HepG2 (cell line): ENCODE measurements at regions not wholly inside any gene's neighbourhood (a gene's known extent, or its start where the extent isn't known, plus 50 kb on each side); places are given as distances from the start of the nearest gene placed in this dataset.

ENCODE experiments used
- ATAC-seq: fragments of 200-7000 bp; cut with Tn5 transposase; 3 replicates; pipeline ENCODE4 v1.9.1; 2020; ENCODE audit warnings: mild to moderate bottlenecking, moderate library complexity
- BruUV-seq: library from RNA; stranded (reverse); fragments of 400-500 nt; replicated peaks from 2 replicates; lab custom pipeline; 2021; lab: Mats Ljungman, UMichigan
- CTCF ChIA-PET: fragments of 300-600 bp; formaldehyde crosslinking; extraction: SDS; loops from one replicate; lab custom pipeline; 2021; ENCODE audit warnings: low total read pairs, inconsistent platforms, low intra/inter-chr PET ratio; lab: Yijun Ruan, JAX
- POLR2A ChIA-PET: fragments of 350-600 bp; sonication (Branson Sonifier 250); formaldehyde crosslinking; loops from one replicate; lab custom pipeline; 2020; ENCODE audit warnings: antibody characterized with exemption, inconsistent platforms; lab: Yijun Ruan, JAX
- DNase-seq: peaks from one replicate; pipeline ENCODE4 v3.0.0-alpha.2; 2015; ENCODE audit warnings: low spot score
- FAIRE-seq: peaks from 3 replicates; lab custom pipeline; 2011; peaks lifted over from hg19 to GRCh38; lab: Jason Lieb, UNC
- H2AFZ ChIP-seq: one replicate; pipeline ENCODE4 v1.6.1; 2011; ENCODE audit warnings: low read length, inconsistent platforms
- H3K27ac ChIP-seq: fragments of 300-600 bp; 3 replicates; pipeline ENCODE4 v1.8.0; 2011; ENCODE audit warnings: mixed run types, mild to moderate bottlenecking, mixed read lengths, low read length, inconsistent platforms; ENCODE audit not compliant: insufficient read depth; ENCODE audit errors: extremely low read length
- H3K27me3 ChIP-seq, 2 experiments: fragments of 200-600 bp in 1 of 2; 2 replicates in 1 of 2; 3 replicates in 1 of 2; pipeline versions ENCODE4 v1.6.0 to v1.8.0; 2011; ENCODE audit warnings: low read length in 2 of 2, mild to moderate bottlenecking in 2 of 2, moderate library complexity in 2 of 2, inconsistent platforms in 1 of 2; ENCODE audit not compliant: insufficient read depth in 2 of 2, control insufficient read depth in 1 of 2
- H3K36me3 ChIP-seq, 2 experiments: fragments of 200-600 bp in 1 of 2; replicated peaks in 1 of 2; 2 replicates in 1 of 2; 3 replicates in 1 of 2; pipeline versions ENCODE4 v1.5.1 to v1.8.0; 2011; ENCODE audit warnings: low read length in 2 of 2, inconsistent platforms in 1 of 2; ENCODE audit not compliant: insufficient read depth in 2 of 2, control insufficient read depth in 1 of 2
- H3K4me1 ChIP-seq: 2 replicates; pipeline ENCODE4 v1.5.1; 2012; ENCODE audit warnings: low read length, inconsistent platforms; ENCODE audit not compliant: insufficient read depth
- H3K4me2 ChIP-seq: 2 replicates; pipeline ENCODE4 v1.6.0; 2011; ENCODE audit warnings: low read depth, low read length, inconsistent platforms
- H3K4me3 ChIP-seq, 3 experiments: fragments of 200-600 bp in 1 of 3; sonication (generic), shearing (Covaris generic) in 1 of 3; replicated peaks in 1 of 3; 2 replicates each; pipeline ENCODE4 v1.5.1; 2011 to 2016; ENCODE audit warnings: low read length in 3 of 3, inconsistent platforms in 2 of 3, low read depth in 2 of 3, mild to moderate bottlenecking in 2 of 3, control low read depth in 1 of 3, mixed read lengths in 1 of 3; ENCODE audit not compliant: insufficient read depth in 1 of 3
- H3K79me2 ChIP-seq: one replicate; pipeline ENCODE4 v1.6.1; 2011; ENCODE audit warnings: low read length, inconsistent platforms; ENCODE audit not compliant: insufficient read depth
- H3K9ac ChIP-seq: 2 replicates; pipeline ENCODE4 v1.6.0; 2011; ENCODE audit warnings: mild to moderate bottlenecking, low read depth, low read length, inconsistent platforms; ENCODE audit not compliant: insufficient read depth
- H3K9me3 ChIP-seq: 2 replicates; pipeline ENCODE4 v1.5.1; 2012; ENCODE audit warnings: mild to moderate bottlenecking, low read length
- H4K20me1 ChIP-seq: 2 replicates; pipeline ENCODE4 v1.6.0; 2011; ENCODE audit warnings: inconsistent platforms, mild to moderate bottlenecking, low read length, moderate library complexity; ENCODE audit not compliant: insufficient read depth
- KDM3A ChIP-seq: IDR thresholded peaks from 2 replicates; pipeline ENCODE4 v1.6.1; 2018; ENCODE audit warnings: low read depth, missing compliant biosample characterization
- MAFF ChIP-seq: IDR thresholded peaks from 2 replicates; pipeline ENCODE4 v1.6.1; 2011; ENCODE audit warnings: low read depth, low read length, improper control_type of control experiment
- MAFK ChIP-seq, 2 experiments: IDR thresholded peaks in 1 of 2; conservative IDR thresholded peaks in 1 of 2; 2 replicates each; pipeline ENCODE4 v1.6.1; 2011; ENCODE audit warnings: improper control_type of control experiment in 2 of 2, low read length in 2 of 2
- SIN3B ChIP-seq: fragments of 150-350 bp; IDR thresholded peaks from 2 replicates; pipeline ENCODE4 v1.6.1; 2014; ENCODE audit warnings: low read length
- THYN1 ChIP-seq: sonication (generic); formaldehyde crosslinking; IDR thresholded peaks from 2 replicates; pipeline ENCODE4 v1.8.1; 2023; ENCODE audit warnings: low read depth, mild to moderate bottlenecking, moderate library complexity, missing genetic modification reagents, borderline replicate concordance
- TOPORS ChIP-seq: sonication (generic); formaldehyde crosslinking; IDR thresholded peaks from 2 replicates; pipeline ENCODE4 v1.8.0; 2023; ENCODE audit warnings: mild to moderate bottlenecking, missing genetic modification reagents
- ZNF232 ChIP-seq: sonication (generic); formaldehyde crosslinking; IDR thresholded peaks from 2 replicates; pipeline ENCODE4 v1.4.0; 2020; ENCODE audit warnings: missing genetic modification reagents, borderline replicate concordance
- ZNF317 ChIP-seq: sonication (generic); formaldehyde crosslinking; IDR thresholded peaks from 2 replicates; pipeline ENCODE4 v1.5.0; 2020; ENCODE audit warnings: mild to moderate bottlenecking, missing genetic modification reagents
- WGBS: methylation state at CpG from one replicate; pipeline ENCODE4 v1.1.6; 2017; ENCODE audit warnings: low lambda C conversion rate; 5-methylcytosine and 5-hydroxymethylcytosine counted together
- in situ Hi-C: cut with HindIII; loops from 2 replicates; pipeline ENCODE4 v1.10.0; 2017; ENCODE audit warnings: low pct_unique_long_range_greater_than_20kb; ENCODE audit not compliant: extremely low pct_ligation_motif_present
- intact Hi-C: fragments of 100-400 bp; cut with micrococcal nuclease; formaldehyde crosslinking; loops from one replicate; pipeline ENCODE4 v1.10.0; 2022; ENCODE audit not compliant: unreplicated experiment
- TF ChIP-seq, protein P1 (sequence below): sonication (generic); formaldehyde crosslinking; IDR thresholded peaks from 2 replicates; pipeline ENCODE4 v1.5.1; 2020; ENCODE audit warnings: mild to moderate bottlenecking, missing genetic modification reagents, borderline replicate concordance
- TF ChIP-seq, protein P2 (sequence below): sonication (generic); formaldehyde crosslinking; IDR thresholded peaks from 2 replicates; pipeline ENCODE4 v1.5.1; 2020; ENCODE audit warnings: missing genetic modification reagents, mild to moderate bottlenecking, borderline replicate concordance
- TF ChIP-seq, protein P3 (sequence below): sonication (generic); formaldehyde crosslinking; IDR thresholded peaks from 2 replicates; pipeline ENCODE4 v1.9.0; 2021; ENCODE audit warnings: missing genetic modification reagents, mild to moderate bottlenecking, borderline replicate concordance

DNA sequence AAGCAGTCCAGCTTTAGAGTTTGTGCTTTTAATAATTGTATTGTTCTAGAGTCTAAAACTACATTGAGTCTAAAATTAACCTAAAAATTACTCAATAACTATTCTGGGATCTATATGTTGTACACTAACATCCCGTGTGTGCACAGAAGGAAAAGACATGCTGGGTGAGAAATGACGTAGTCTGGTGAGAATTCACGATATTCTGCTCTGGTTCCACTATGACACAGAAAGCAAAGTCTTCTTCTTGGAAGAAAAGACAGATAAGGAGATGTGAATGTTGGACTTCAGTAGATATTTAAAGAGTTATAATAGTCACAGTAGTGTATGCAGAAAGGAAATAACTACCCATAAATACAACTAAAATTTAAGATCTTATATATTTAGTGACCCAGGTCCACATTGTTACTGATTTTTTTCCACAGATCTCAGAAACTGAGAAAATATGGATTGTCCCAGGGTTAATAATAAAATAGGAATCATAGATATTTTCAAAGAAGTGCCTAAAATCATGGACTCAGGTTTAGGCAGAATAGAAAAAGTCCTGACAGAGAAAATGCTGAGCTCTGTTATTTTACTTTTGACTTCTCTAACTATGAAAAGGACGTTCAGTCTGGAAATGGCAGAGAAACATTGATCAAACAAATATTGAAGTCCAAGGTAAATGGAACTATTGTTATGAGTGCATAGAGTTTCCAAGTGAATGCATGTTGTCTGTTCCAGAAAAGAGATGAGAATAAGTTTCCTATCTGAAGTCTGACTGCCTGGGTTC is 170.7 kb downstream of the ANKRD50 start:
- 60% methylated on average over 4 of the region's 4 CpGs for WGBS
- intact Hi-C loops (no loop called here), in situ Hi-C loops (no loop called here)
- H2AFZ ChIP-seq, result no peak overlapping the region
- no peaks in the 10 kb centered on the region for H4K20me1 ChIP-seq
- no peak overlapping the region for H3K4me3 ChIP-seq
- no peak overlapping the region for H3K9ac ChIP-seq
- ChIA-PET CTCF (no interaction called here), POLR2A (no interaction called here)
- no peaks in the 10 kb centered on the region for H3K79me2 ChIP-seq
- H3K27ac ChIP-seq, result no peak overlapping the region
- BruUV-seq, result no TSS peak
- ATAC-seq (no peak), DNase-seq (no peak), FAIRE-seq (no peak)
- no peak overlapping the region for H3K4me2 ChIP-seq
- no peaks in the 10 kb centered on the region for H3K27me3 ChIP-seq
- no peaks in the 10 kb centered on the region for H3K9me3 ChIP-seq
- H3K36me3 ChIP-seq, result no peaks in the 10 kb centered on the region
- H3K4me1 ChIP-seq, result peaks cover 28% of the 10 kb centered on the region
- no peak for TF ChIP-seq TOPORS (CRISPR knock-in tag)
- TF ChIP-seq, protein P1, sequence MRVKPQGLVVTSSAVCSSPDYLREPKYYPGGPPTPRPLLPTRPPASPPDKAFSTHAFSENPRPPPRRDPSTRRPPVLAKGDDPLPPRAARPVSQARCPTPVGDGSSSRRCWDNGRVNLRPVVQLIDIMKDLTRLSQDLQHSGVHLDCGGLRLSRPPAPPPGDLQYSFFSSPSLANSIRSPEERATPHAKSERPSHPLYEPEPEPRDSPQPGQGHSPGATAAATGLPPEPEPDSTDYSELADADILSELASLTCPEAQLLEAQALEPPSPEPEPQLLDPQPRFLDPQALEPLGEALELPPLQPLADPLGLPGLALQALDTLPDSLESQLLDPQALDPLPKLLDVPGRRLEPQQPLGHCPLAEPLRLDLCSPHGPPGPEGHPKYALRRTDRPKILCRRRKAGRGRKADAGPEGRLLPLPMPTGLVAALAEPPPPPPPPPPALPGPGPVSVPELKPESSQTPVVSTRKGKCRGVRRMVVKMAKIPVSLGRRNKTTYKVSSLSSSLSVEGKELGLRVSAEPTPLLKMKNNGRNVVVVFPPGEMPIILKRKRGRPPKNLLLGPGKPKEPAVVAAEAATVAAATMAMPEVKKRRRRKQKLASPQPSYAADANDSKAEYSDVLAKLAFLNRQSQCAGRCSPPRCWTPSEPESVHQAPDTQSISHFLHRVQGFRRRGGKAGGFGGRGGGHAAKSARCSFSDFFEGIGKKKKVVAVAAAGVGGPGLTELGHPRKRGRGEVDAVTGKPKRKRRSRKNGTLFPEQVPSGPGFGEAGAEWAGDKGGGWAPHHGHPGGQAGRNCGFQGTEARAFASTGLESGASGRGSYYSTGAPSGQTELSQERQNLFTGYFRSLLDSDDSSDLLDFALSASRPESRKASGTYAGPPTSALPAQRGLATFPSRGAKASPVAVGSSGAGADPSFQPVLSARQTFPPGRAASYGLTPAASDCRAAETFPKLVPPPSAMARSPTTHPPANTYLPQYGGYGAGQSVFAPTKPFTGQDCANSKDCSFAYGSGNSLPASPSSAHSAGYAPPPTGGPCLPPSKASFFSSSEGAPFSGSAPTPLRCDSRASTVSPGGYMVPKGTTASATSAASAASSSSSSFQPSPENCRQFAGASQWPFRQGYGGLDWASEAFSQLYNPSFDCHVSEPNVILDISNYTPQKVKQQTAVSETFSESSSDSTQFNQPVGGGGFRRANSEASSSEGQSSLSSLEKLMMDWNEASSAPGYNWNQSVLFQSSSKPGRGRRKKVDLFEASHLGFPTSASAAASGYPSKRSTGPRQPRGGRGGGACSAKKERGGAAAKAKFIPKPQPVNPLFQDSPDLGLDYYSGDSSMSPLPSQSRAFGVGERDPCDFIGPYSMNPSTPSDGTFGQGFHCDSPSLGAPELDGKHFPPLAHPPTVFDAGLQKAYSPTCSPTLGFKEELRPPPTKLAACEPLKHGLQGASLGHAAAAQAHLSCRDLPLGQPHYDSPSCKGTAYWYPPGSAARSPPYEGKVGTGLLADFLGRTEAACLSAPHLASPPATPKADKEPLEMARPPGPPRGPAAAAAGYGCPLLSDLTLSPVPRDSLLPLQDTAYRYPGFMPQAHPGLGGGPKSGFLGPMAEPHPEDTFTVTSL (CRISPR knock-in tag), result no peak
- peak; percentile 54 to 79; a peak in 3 of 4 replicates for TF ChIP-seq MAFK (conservative IDR thresholded peaks at IDR 0.05 in 1 of 2, IDR thresholded peaks at IDR 0.05 in 1 of 2; ENCODE audit: low read length in 2 of 2)
- TF ChIP-seq THYN1, result no peak
- TF ChIP-seq, protein P2, sequence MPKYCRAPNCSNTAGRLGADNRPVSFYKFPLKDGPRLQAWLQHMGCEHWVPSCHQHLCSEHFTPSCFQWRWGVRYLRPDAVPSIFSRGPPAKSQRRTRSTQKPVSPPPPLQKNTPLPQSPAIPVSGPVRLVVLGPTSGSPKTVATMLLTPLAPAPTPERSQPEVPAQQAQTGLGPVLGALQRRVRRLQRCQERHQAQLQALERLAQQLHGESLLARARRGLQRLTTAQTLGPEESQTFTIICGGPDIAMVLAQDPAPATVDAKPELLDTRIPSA (CRISPR knock-in tag), result no peak
- TF ChIP-seq MAFF, result peak; percentile 71; the same call in 1 of the 2 replicates
- TF ChIP-seq ZNF317, result 0 out of 2 replicates have a peak, but pooled peaks have one; percentile 39
- TF ChIP-seq SIN3B, result no peak
- TF ChIP-seq ZNF232 (CRISPR knock-in tag), result no peak
- TF ChIP-seq KDM3A (CRISPR knock-in tag), result no peak
- TF ChIP-seq, protein P3, sequence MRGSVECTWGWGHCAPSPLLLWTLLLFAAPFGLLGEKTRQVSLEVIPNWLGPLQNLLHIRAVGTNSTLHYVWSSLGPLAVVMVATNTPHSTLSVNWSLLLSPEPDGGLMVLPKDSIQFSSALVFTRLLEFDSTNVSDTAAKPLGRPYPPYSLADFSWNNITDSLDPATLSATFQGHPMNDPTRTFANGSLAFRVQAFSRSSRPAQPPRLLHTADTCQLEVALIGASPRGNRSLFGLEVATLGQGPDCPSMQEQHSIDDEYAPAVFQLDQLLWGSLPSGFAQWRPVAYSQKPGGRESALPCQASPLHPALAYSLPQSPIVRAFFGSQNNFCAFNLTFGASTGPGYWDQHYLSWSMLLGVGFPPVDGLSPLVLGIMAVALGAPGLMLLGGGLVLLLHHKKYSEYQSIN (CRISPR knock-in tag), result no peak
